IMR-90 (cell line): ENCODE measurements at regions not wholly inside any gene's neighbourhood (a gene's known extent, or its start where the extent isn't known, plus 50 kb on each side); places are given as distances from the start of the nearest gene placed in this dataset.

Experiments used
- ATAC-seq: fragments of 200-7000 bp; cut with Tn5 transposase; 2 replicates; pipeline ENCODE4 v1.9.1; 2020; ENCODE audit warnings: low read depth, mild to moderate bottlenecking, moderate library complexity
- BruUV-seq: library from RNA; stranded (reverse); fragments of 400-500 nt; replicated peaks from 2 replicates; lab custom pipeline; 2021; lab: Mats Ljungman, UMichigan
- CTCF ChIA-PET: fragments of 300-600 bp; formaldehyde crosslinking; extraction: SDS; loops from one replicate; lab custom pipeline; 2021; ENCODE audit warnings: antibody characterized with exemption; lab: Yijun Ruan, JAX
- POLR2A ChIA-PET: fragments of 300-600 bp; sonication (Branson Sonifier 250); formaldehyde crosslinking; loops from one replicate; lab custom pipeline; 2022; ENCODE audit warnings: antibody characterized with exemption; ENCODE audit not compliant: unreplicated experiment; lab: Charles Lee
- DNase-seq: peaks from one replicate; pipeline ENCODE4 v3.0.0; 2013
- H2AFZ ChIP-seq: replicated peaks from 2 replicates; pipeline ENCODE3; 2013; ENCODE audit warnings: low read length, mild to moderate bottlenecking; ENCODE audit not compliant: poor library complexity
- H2AK5ac ChIP-seq: 2 replicates; pipeline ENCODE4 v1.6.1; 2013; ENCODE audit warnings: low read depth, low read length, inconsistent platforms
- H2AK9ac ChIP-seq: replicated peaks from 2 replicates; pipeline ENCODE3; 2013; ENCODE audit warnings: mild to moderate bottlenecking, low read depth, low read length, moderate library complexity; ENCODE audit not compliant: poor library complexity
- H2BK120ac ChIP-seq: 2 replicates; pipeline ENCODE4 v1.6.1; 2013; ENCODE audit warnings: low read depth, low read length, inconsistent platforms
- H2BK15ac ChIP-seq: 3 replicates; pipeline ENCODE4 v1.6.1; 2013; ENCODE audit warnings: low read depth, low read length, inconsistent platforms
- H2BK20ac ChIP-seq: 2 replicates; pipeline ENCODE4 v1.6.1; 2013; ENCODE audit warnings: low read depth, mild to moderate bottlenecking, inconsistent platforms, low read length, moderate library complexity
- H2BK5ac ChIP-seq: 2 replicates; pipeline ENCODE4 v1.6.1; 2013; ENCODE audit warnings: mild to moderate bottlenecking, low read depth, low read length, inconsistent platforms; ENCODE audit not compliant: poor library complexity, severe bottlenecking
- H3K14ac ChIP-seq: replicated peaks from 2 replicates; pipeline ENCODE4 v1.6.1; 2013; ENCODE audit warnings: low read depth, low read length, inconsistent platforms
- H3K18ac ChIP-seq: 2 replicates; pipeline ENCODE4 v1.6.1; 2013; ENCODE audit warnings: low read depth, low read length, control low read depth
- H3K23ac ChIP-seq: 2 replicates; pipeline ENCODE4 v1.6.1; 2013; ENCODE audit warnings: low read depth, low read length, inconsistent platforms
- H3K27ac ChIP-seq: 2 replicates; pipeline ENCODE4 v1.5.1; 2013; ENCODE audit warnings: mild to moderate bottlenecking, control low read depth, low read length; ENCODE audit not compliant: insufficient read depth
- H3K27me3 ChIP-seq: 2 replicates; pipeline ENCODE4 v1.6.1; 2013; ENCODE audit warnings: low read length; ENCODE audit not compliant: control insufficient read depth, insufficient read depth
- H3K36me3 ChIP-seq: 2 replicates; pipeline ENCODE4 v1.6.1; 2013; ENCODE audit warnings: low read length, mixed read lengths; ENCODE audit not compliant: control insufficient read depth, insufficient read depth
- H3K4ac ChIP-seq: 2 replicates; pipeline ENCODE4 v1.6.1; 2013; ENCODE audit warnings: low read depth, low read length, inconsistent platforms
- H3K4me1 ChIP-seq: 2 replicates; pipeline ENCODE4 v1.6.1; 2013; ENCODE audit warnings: low read length, mixed read lengths; ENCODE audit not compliant: control insufficient read depth, insufficient read depth
- H3K4me2 ChIP-seq: 2 replicates; pipeline ENCODE4 v1.6.1; 2013; ENCODE audit warnings: low read depth, mild to moderate bottlenecking, control low read depth, low read length, moderate library complexity
- H3K4me3 ChIP-seq: 2 replicates; pipeline ENCODE4 v1.5.1; 2013; ENCODE audit warnings: low read depth, mild to moderate bottlenecking, control low read depth, low read length, moderate library complexity; ENCODE audit not compliant: insufficient read depth
- H3K56ac ChIP-seq: 2 replicates; pipeline ENCODE4 v1.6.1; 2013; ENCODE audit warnings: low read length, inconsistent platforms; ENCODE audit not compliant: insufficient read depth; ENCODE audit errors: extremely low read depth
- H3K79me1 ChIP-seq, 2 experiments: 2 replicates each; pipeline ENCODE4 v1.6.1; 2013; ENCODE audit warnings: low read length in 2 of 2, inconsistent platforms in 1 of 2, low read depth in 1 of 2
- H3K9ac ChIP-seq: 2 replicates; pipeline ENCODE4 v1.6.1; 2013; ENCODE audit warnings: low read depth, low read length, control low read depth
- H3K9me1 ChIP-seq: 2 replicates; pipeline ENCODE4 v1.6.1; 2013; ENCODE audit warnings: low read length, inconsistent platforms; ENCODE audit not compliant: insufficient read depth
- H3K9me3 ChIP-seq: 2 replicates; pipeline ENCODE4 v1.6.1; 2013; ENCODE audit warnings: low read length; ENCODE audit not compliant: control insufficient read depth, insufficient read depth
- H4K20me1 ChIP-seq: 2 replicates; pipeline ENCODE4 v1.6.1; 2013; ENCODE audit warnings: low read length, inconsistent platforms; ENCODE audit not compliant: insufficient read depth
- H4K5ac ChIP-seq: 2 replicates; pipeline ENCODE4 v1.6.1; 2013; ENCODE audit warnings: mild to moderate bottlenecking, low read depth, low read length, control low read depth
- H4K8ac ChIP-seq, 2 experiments: 2 replicates each; pipeline ENCODE4 v1.6.1; 2013; ENCODE audit warnings: low read depth in 2 of 2, low read length in 2 of 2, control low read depth in 1 of 2, inconsistent platforms in 1 of 2
- H4K91ac ChIP-seq: 2 replicates; pipeline ENCODE4 v1.6.1; 2013; ENCODE audit warnings: low read depth, low read length, inconsistent platforms; ENCODE audit not compliant: insufficient read depth
- FOS ChIP-seq: fragments of 150-350 bp; IDR thresholded peaks from 2 replicates; pipeline ENCODE4 v1.6.1; 2016; ENCODE audit warnings: low read depth, low read length
- MXI1 ChIP-seq: IDR thresholded peaks from 2 replicates; pipeline ENCODE4 v1.6.1; 2012; ENCODE audit warnings: low read depth, mild to moderate bottlenecking, low read length, moderate library complexity, borderline replicate concordance
- NFE2L2 ChIP-seq: fragments of 150-350 bp; IDR thresholded peaks from 2 replicates; pipeline ENCODE4 v1.6.1; 2016; ENCODE audit warnings: low read depth, mild to moderate bottlenecking, low read length
- POLR2A ChIP-seq: IDR thresholded peaks from 2 replicates; pipeline ENCODE4 v1.6.1; 2012; ENCODE audit warnings: mild to moderate bottlenecking, low read depth, low read length
- RAD21 ChIP-seq: IDR thresholded peaks from 2 replicates; pipeline ENCODE4 v1.6.1; 2012; ENCODE audit warnings: low read length, improper control_type of control experiment
- RFX5 ChIP-seq: IDR thresholded peaks from 2 replicates; pipeline ENCODE4 v1.8.0; 2012; ENCODE audit warnings: low read depth, mild to moderate bottlenecking, low read length, moderate library complexity
- SMC3 ChIP-seq: fragments of 150-350 bp; IDR thresholded peaks from 2 replicates; pipeline ENCODE4 v1.6.1; 2016; ENCODE audit warnings: low read depth, mild to moderate bottlenecking, antibody characterized with exemption, low read length, moderate library complexity
- USF2 ChIP-seq: fragments of 150-350 bp; IDR thresholded peaks from 2 replicates; pipeline ENCODE4 v1.6.1; 2017; ENCODE audit warnings: mild to moderate bottlenecking, antibody characterized with exemption, low read length, low read depth
- WGBS, 2 experiments: methylation state at CpG; one replicate each; pipeline versions ENCODE4 v1.1.5 to v1.1.7; 2013; ENCODE audit warnings: missing lambda C conversion rate in 2 of 2; ENCODE audit not compliant: insufficient read length in 1 of 2; ENCODE audit errors: extremely low coverage in 2 of 2; 5-methylcytosine and 5-hydroxymethylcytosine counted together
- dilution Hi-C: fragments of 300-500 bp; cut with HindIII; formaldehyde crosslinking; loops from one replicate; pipeline ENCODE4 v1.14.3; 2018; ENCODE audit warnings: low sequenced_read_pairs; ENCODE audit not compliant: unreplicated experiment
- in situ Hi-C: fragments of 300-500 bp; cut with MboI; formaldehyde crosslinking; loops from 3 replicates; pipeline ENCODE4 v1.14.3; 2019; ENCODE audit warnings: low sequenced_read_pairs, inconsistent platforms, mixed read lengths
- intact Hi-C: fragments of 100-400 bp; cut with micrococcal nuclease; formaldehyde crosslinking; loops from 2 replicates; pipeline ENCODE4 v1.10.0; 2022
- TF ChIP-seq, protein P1 (sequence below): conservative IDR thresholded peaks from 2 replicates; pipeline ENCODE4 v1.5.1; 2012; ENCODE audit warnings: mild to moderate bottlenecking, low read depth, low read length, improper control_type of control experiment

- in situ Hi-C loops = loop anchor here (25.0 kb wide), 1 partner anchor 1059 kb away; no protein-coding TSS in a partner anchor
- TF ChIP-seq SMC3 (no peak), POLR2A (no peak), USF2 (no peak), NFE2L2 (no peak), RFX5 (no peak), FOS (no peak), RAD21 (no peak), MXI1 (no peak)
- TF ChIP-seq, protein P1, sequence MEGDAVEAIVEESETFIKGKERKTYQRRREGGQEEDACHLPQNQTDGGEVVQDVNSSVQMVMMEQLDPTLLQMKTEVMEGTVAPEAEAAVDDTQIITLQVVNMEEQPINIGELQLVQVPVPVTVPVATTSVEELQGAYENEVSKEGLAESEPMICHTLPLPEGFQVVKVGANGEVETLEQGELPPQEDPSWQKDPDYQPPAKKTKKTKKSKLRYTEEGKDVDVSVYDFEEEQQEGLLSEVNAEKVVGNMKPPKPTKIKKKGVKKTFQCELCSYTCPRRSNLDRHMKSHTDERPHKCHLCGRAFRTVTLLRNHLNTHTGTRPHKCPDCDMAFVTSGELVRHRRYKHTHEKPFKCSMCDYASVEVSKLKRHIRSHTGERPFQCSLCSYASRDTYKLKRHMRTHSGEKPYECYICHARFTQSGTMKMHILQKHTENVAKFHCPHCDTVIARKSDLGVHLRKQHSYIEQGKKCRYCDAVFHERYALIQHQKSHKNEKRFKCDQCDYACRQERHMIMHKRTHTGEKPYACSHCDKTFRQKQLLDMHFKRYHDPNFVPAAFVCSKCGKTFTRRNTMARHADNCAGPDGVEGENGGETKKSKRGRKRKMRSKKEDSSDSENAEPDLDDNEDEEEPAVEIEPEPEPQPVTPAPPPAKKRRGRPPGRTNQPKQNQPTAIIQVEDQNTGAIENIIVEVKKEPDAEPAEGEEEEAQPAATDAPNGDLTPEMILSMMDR = no peak
- no peak overlapping the region for H3K4ac ChIP-seq
- ATAC-seq (peak; percentile 35; the same call in 1 of the 2 replicates), DNase-seq (no peak)
- H3K4me3 ChIP-seq = no peak overlapping the region
- no peak overlapping the region for H2AFZ ChIP-seq
- H4K8ac ChIP-seq = no peak overlapping the region
- no peak overlapping the region for H2AK9ac ChIP-seq
- CTCF ChIA-PET = no interaction called here
- no peaks in the 10 kb centered on the region for H4K20me1 ChIP-seq
- no CpG with 5 or more reads among the region's 5 CpGs for WGBS, 2 experiments
- dilution Hi-C loops = no loop called here
- no peak overlapping the region for H3K23ac ChIP-seq
- H3K27ac ChIP-seq = no peak overlapping the region
- POLR2A ChIA-PET = no interaction called here
- H3K4me2 ChIP-seq = no peak overlapping the region
- no peak overlapping the region for H2BK120ac ChIP-seq
- no peak overlapping the region for H4K5ac ChIP-seq
- no peak overlapping the region for H2AK5ac ChIP-seq
- intact Hi-C loops = no loop called here
- H2BK20ac ChIP-seq = no peak overlapping the region
- no peak overlapping the region for H4K91ac ChIP-seq
- H3K9me1 ChIP-seq = no peaks in the 10 kb centered on the region
- H3K9ac ChIP-seq = no peak overlapping the region
- H2BK5ac ChIP-seq = no peak overlapping the region
- H3K18ac ChIP-seq = no peak overlapping the region
- H3K14ac ChIP-seq = no peak overlapping the region
- H3K56ac ChIP-seq = no peak overlapping the region
- no peaks in the 10 kb centered on the region for H3K79me1 ChIP-seq
- no peaks in the 10 kb centered on the region for H3K9me3 ChIP-seq
- peaks cover 2% of the 10 kb centered on the region; the same call in 1 of the 2 replicates for H3K4me1 ChIP-seq
- no peak overlapping the region for H2BK15ac ChIP-seq
- H3K27me3 ChIP-seq = no peaks in the 10 kb centered on the region
- H3K36me3 ChIP-seq = no peaks in the 10 kb centered on the region
- BruUV-seq = no TSS peak
Measured at GRCh38 chr7:41777894-41778596, 75.2 kb upstream of the INHBA start.
